KMS-11 (cell line): ENCODE measurements at regions not wholly inside any gene's neighbourhood (a gene's known extent, or its start where the extent isn't known, plus 50 kb on each side); places are given as distances from the start of the nearest gene placed in this dataset.
"Not testable (repeated sequence)": the region's sequence is repeated elsewhere in the genome, so short reads cannot be mapped to it uniquely, and the experiment has no call there.

Experiments used
- H2AFZ ChIP-seq: fragments of 200-600 bp; sonication (generic); 2 replicates; pipeline ENCODE4 v1.6.1; 2016; ENCODE audit warnings: antibody characterized with exemption, mixed run types, low read depth
- H3K27ac ChIP-seq: fragments of 200-600 bp; sonication (generic); 2 replicates; pipeline ENCODE4 v1.6.1; 2016; ENCODE audit warnings: mild to moderate bottlenecking, mixed run types
- H3K27me3 ChIP-seq: fragments of 200-600 bp; sonication (generic); 2 replicates; pipeline ENCODE4 v1.6.1; 2017; ENCODE audit warnings: mild to moderate bottlenecking, low read depth, mixed run types, moderate library complexity; ENCODE audit not compliant: insufficient read depth
- H3K36me3 ChIP-seq: fragments of 200-600 bp; sonication (generic); 2 replicates; pipeline ENCODE4 v1.6.1; 2017; ENCODE audit warnings: mild to moderate bottlenecking, mixed run types; ENCODE audit not compliant: insufficient read depth
- H3K4me1 ChIP-seq: fragments of 200-600 bp; sonication (generic); 2 replicates; pipeline ENCODE4 v1.6.1; 2016; ENCODE audit warnings: mild to moderate bottlenecking, low read depth, mixed run types; ENCODE audit not compliant: poor library complexity, severe bottlenecking
- H3K4me2 ChIP-seq: fragments of 200-600 bp; sonication (generic); 2 replicates; pipeline ENCODE4 v1.7.0; 2016; ENCODE audit warnings: mild to moderate bottlenecking, mixed run types
- H3K4me3 ChIP-seq: fragments of 200-600 bp; sonication (generic); IDR thresholded peaks from 2 replicates; pipeline ENCODE4 v1.6.1; 2017; ENCODE audit warnings: low read depth, low read length, mixed read lengths; ENCODE audit not compliant: insufficient read depth
- H3K79me2 ChIP-seq: fragments of 200-600 bp; sonication (generic); 2 replicates; pipeline ENCODE4 v1.6.1; 2016; ENCODE audit warnings: low read depth, mixed run types; ENCODE audit not compliant: insufficient read depth
- H3K9ac ChIP-seq: fragments of 200-600 bp; sonication (generic); 2 replicates; pipeline ENCODE4 v1.6.1; 2016; ENCODE audit warnings: mild to moderate bottlenecking, mixed run types
- H4K20me1 ChIP-seq: fragments of 200-600 bp; sonication (generic); 2 replicates; pipeline ENCODE4 v1.6.1; 2016; ENCODE audit warnings: mild to moderate bottlenecking, mixed run types; ENCODE audit not compliant: insufficient read depth
- TF ChIP-seq, protein P1 (sequence below): fragments of 200-600 bp; sonication (generic); conservative IDR thresholded peaks from 2 replicates; pipeline ENCODE4 v1.6.1; 2017; ENCODE audit warnings: low read depth, mild to moderate bottlenecking, antibody characterized with exemption, low read length, moderate library complexity, mixed read lengths

- TF ChIP-seq, protein P1, sequence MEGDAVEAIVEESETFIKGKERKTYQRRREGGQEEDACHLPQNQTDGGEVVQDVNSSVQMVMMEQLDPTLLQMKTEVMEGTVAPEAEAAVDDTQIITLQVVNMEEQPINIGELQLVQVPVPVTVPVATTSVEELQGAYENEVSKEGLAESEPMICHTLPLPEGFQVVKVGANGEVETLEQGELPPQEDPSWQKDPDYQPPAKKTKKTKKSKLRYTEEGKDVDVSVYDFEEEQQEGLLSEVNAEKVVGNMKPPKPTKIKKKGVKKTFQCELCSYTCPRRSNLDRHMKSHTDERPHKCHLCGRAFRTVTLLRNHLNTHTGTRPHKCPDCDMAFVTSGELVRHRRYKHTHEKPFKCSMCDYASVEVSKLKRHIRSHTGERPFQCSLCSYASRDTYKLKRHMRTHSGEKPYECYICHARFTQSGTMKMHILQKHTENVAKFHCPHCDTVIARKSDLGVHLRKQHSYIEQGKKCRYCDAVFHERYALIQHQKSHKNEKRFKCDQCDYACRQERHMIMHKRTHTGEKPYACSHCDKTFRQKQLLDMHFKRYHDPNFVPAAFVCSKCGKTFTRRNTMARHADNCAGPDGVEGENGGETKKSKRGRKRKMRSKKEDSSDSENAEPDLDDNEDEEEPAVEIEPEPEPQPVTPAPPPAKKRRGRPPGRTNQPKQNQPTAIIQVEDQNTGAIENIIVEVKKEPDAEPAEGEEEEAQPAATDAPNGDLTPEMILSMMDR: no peak
- H3K79me2 ChIP-seq: no peaks in the 10 kb centered on the region
- H3K9ac ChIP-seq: no peak overlapping the region
- H3K27me3 ChIP-seq: no peaks in the 10 kb centered on the region
- no peak overlapping the region for H3K27ac ChIP-seq
- H3K36me3 ChIP-seq: no peaks in the 10 kb centered on the region
- H3K4me1 ChIP-seq: no peaks in the 10 kb centered on the region
- H4K20me1 ChIP-seq: no peaks in the 10 kb centered on the region
- no peak overlapping the region for H3K4me3 ChIP-seq
- no peak overlapping the region for H2AFZ ChIP-seq
- H3K4me2 ChIP-seq: no peak overlapping the region
Measured at GRCh38 chr1:119253366-119253765, 112.9 kb upstream of the WARS2 start.

DNA sequence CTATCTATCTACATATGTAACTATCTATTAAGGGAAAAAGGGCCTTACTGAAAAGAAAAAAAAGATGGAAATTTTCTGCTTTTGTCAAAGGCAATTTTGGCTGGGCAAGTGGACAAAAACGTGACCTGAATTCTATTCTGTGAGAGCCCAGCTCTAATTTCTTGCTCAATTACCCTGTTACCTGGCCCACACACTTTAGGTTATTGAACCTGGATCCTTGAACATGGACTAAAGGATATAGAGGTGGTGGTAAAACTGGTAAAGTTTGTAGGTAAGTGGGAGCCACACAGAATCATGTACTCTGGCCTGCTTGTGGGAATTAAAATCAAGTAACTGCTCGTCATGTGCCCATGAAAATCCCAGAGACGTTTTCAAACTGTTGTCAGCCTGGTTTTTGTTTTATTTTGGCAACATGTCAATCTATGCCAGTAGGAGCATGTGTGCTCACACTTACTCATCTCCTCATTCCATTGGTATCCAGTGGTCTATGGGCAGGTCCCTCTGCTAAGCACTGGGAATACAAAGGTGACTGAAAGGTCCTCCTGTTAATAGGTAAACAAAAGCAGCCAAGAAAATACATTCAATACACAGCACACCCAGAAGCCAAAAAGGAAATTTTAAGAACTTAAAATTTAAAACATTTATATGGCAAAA, 113.7 kb upstream of the WARS2 start:
- Histone ChIP-seq H3K27me3 (no peaks in the 10 kb centered on the region), H3K9ac (no peak overlapping the region), H3K4me1 (no peaks in the 10 kb centered on the region), H3K27ac (no peak overlapping the region), H3K79me2 (no peaks in the 10 kb centered on the region), H2AFZ (no peak overlapping the region), H3K36me3 (no peaks in the 10 kb centered on the region), H3K4me2 (no peak overlapping the region), H3K4me3 (no peak overlapping the region), H4K20me1 (no peaks in the 10 kb centered on the region)
- TF ChIP-seq, protein P1: no peak

DNA sequence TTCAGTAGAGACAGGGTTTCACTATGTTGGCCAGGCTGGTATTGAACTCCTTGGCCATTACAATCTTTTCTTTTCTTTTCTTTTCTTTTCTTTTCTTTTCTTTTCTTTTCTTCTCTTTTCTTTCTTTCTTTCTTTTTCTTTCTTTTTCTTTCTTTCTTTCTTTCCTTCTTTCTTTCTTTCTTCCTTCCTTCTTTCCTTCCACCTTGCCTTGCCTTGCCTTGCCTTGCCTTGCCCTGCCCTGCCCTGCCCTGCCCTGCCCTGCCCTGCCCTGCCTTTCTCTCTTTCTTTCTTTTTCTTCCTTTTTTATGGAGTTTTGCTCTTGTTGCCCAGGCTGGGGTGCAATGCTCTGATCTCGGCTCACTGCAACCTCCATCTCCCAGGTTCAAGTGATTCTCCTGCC, 112.5 kb upstream of the HAO2 start:
- not testable (repeated sequence) for H3K27me3 ChIP-seq, H3K36me3 ChIP-seq, H2AFZ ChIP-seq, H3K79me2 ChIP-seq, H3K4me1 ChIP-seq, H3K4me2 ChIP-seq, H3K4me3 ChIP-seq, H4K20me1 ChIP-seq, H3K27ac ChIP-seq, H3K9ac ChIP-seq

GRCh38 chr1:119260506-119260905, 108.1 kb upstream of the HAO2 start:
- no peaks in the 10 kb centered on the region for H3K36me3 ChIP-seq
- no peak overlapping the region for H3K4me3 ChIP-seq
- TF ChIP-seq, protein P1: no peak
- peaks cover 1% of the 10 kb centered on the region for H3K4me1 ChIP-seq
- H3K79me2 ChIP-seq: no peaks in the 10 kb centered on the region
- no peaks in the 10 kb centered on the region for H3K27me3 ChIP-seq
- H3K4me2 ChIP-seq: no peak overlapping the region
- H3K27ac ChIP-seq: no peak overlapping the region
- no peak overlapping the region for H2AFZ ChIP-seq
- no peak overlapping the region for H3K9ac ChIP-seq
- no peaks in the 10 kb centered on the region for H4K20me1 ChIP-seq

- Histone ChIP-seq H3K4me3 (no peak overlapping the region), H3K4me2 (peak overlapping the region; percentile 60), H2AFZ (no peak overlapping the region), H3K79me2 (no peaks in the 10 kb centered on the region), H3K27ac (peak overlapping the region; percentile 38; the same call in 1 of the 2 replicates), H4K20me1 (no peaks in the 10 kb centered on the region), H3K4me1 (peaks cover 35% of the 10 kb centered on the region), H3K9ac (no peak overlapping the region), H3K27me3 (no peaks in the 10 kb centered on the region), H3K36me3 (no peaks in the 10 kb centered on the region)
- TF ChIP-seq, protein P1: no peak
Measured at GRCh38 chr1:119266386-119266785, 102.2 kb upstream of the HAO2 start.
